HEK293T (cell line): ENCODE measurements at regions not wholly inside any gene's neighbourhood (a gene's known extent, or its start where the extent isn't known, plus 50 kb on each side); places are given as distances from the start of the nearest gene placed in this dataset.

ENCODE experiments used
- FOXM1 ChIP-seq: fragments of 450-650 bp; IDR thresholded peaks from 2 replicates; pipeline ENCODE4 v1.6.1; 2017; ENCODE audit warnings: mild to moderate bottlenecking, borderline replicate concordance
- HDGF ChIP-seq: fragments of 450-650 bp; IDR thresholded peaks from 2 replicates; pipeline ENCODE4 v1.6.1; 2017; ENCODE audit warnings: antibody characterized with exemption, borderline replicate concordance
- L3MBTL2 ChIP-seq: fragments of 450-650 bp; conservative IDR thresholded peaks from 2 replicates; pipeline ENCODE4 v1.6.1; 2016; ENCODE audit warnings: mild to moderate bottlenecking
- LEF1 ChIP-seq: fragments of 450-650 bp; IDR thresholded peaks from 2 replicates; pipeline ENCODE4 v1.6.1; 2017; ENCODE audit warnings: mild to moderate bottlenecking, borderline replicate concordance
- TARDBP ChIP-seq: fragments of 450-650 bp; IDR thresholded peaks from 2 replicates; pipeline ENCODE4 v1.6.1; 2016

- TF ChIP-seq FOXM1 (no peak), L3MBTL2 (no peak), TARDBP (no peak), HDGF (no peak), LEF1 (no peak)
Observed at GRCh38 chr4:155541716-155542115, 124.9 kb upstream of the GUCY1A1 start.
